ENCODE measurements at regions not wholly inside any gene's neighbourhood (a gene's known extent, or its start where the extent isn't known, plus 50 kb on each side); places are given as distances from the start of the nearest gene placed in this dataset.

DNA sequence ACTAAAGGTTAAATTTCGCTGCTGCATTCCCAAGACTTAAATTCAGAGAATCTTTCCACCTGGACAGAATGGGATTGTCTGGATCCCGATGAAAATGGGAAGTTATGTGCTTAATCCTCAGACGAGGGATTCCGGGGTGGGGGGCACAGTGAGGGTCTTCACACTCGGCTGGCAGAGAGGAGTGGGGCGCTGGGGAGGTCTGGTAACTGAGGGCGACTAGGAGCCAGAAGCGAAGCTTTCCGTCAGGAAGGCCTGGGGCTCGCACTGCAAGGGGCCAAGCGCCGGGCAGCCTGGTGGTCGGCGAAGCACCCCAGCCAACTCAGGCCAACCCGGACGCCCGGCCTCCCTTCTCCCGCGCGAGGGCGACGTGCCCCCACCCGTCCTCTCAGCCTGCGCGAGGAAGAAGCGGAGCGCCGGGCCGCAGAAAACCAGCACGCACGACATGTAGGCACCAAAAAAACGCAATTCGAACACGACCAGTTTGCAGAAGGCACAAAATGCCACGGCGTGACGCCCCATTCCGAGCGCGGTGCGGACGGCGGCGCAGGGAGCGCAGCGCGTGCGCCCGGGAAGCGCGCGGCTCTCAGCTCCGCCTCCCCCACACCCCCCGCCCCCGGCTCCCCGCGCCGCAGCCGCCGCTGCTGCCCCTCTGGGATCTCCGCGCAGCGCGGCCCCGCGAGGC is 188.1 kb downstream of the ZEB2 start (continued):
- TF ChIP-seq RBM39 (optimal IDR thresholded peaks at IDR 0.05; ENCODE audit: low read depth, low read length) (no peak), GTF2A2 (tag; IDR thresholded peaks at IDR 0.05) (no peak), RBBP5 (IDR thresholded peaks at IDR 0.05; ENCODE audit: borderline replicate concordance, insufficient read depth, low read length, poor library complexity, severe bottlenecking) (peak; percentile 88), LCOR (CRISPR knock-in tag; IDR thresholded peaks at IDR 0.05) (peak; percentile 22; the same call in 1 of the 2 replicates), ZSCAN32 (CRISPR knock-in tag; IDR thresholded peaks at IDR 0.05) (no peak), NCOA1 (IDR thresholded peaks at IDR 0.05; ENCODE audit: low read depth) (no peak; the same call in 1 of the 2 replicates), ZBTB7A (IDR thresholded peaks at IDR 0.05; ENCODE audit: borderline replicate concordance, control insufficient read depth, low read depth, low read length) (peak; percentile 93), ZNF764 (CRISPR knock-in tag; IDR thresholded peaks at IDR 0.05; ENCODE audit: low read depth) (no peak), HSF4 (CRISPR knock-in tag; IDR thresholded peaks at IDR 0.05; ENCODE audit: borderline replicate concordance) (no peak), SRSF3 (IDR thresholded peaks at IDR 0.05; ENCODE audit: insufficient read depth, low read length) (no peak), DDX20 (tag; IDR thresholded peaks at IDR 0.05; ENCODE audit: low read depth) (no peak), ZNF217 (CRISPR knock-in tag; IDR thresholded peaks at IDR 0.05) (no peak), ZNF699 (CRISPR knock-in tag; IDR thresholded peaks at IDR 0.05; ENCODE audit: insufficient replicate concordance) (no peak), C11orf30 (IDR thresholded peaks at IDR 0.05; ENCODE audit: low read depth) (no peak), KLF16 (IDR thresholded peaks at IDR 0.05) (no peak), SNIP1 (IDR thresholded peaks at IDR 0.05; ENCODE audit: low read depth) (no peak), FOXK2 (conservative IDR thresholded peaks at IDR 0.05 in 1 of 2, IDR thresholded peaks at IDR 0.05 in 1 of 2; ENCODE audit: low read depth in 2 of 2) (no peak)
- TF ChIP-seq, protein P1, sequence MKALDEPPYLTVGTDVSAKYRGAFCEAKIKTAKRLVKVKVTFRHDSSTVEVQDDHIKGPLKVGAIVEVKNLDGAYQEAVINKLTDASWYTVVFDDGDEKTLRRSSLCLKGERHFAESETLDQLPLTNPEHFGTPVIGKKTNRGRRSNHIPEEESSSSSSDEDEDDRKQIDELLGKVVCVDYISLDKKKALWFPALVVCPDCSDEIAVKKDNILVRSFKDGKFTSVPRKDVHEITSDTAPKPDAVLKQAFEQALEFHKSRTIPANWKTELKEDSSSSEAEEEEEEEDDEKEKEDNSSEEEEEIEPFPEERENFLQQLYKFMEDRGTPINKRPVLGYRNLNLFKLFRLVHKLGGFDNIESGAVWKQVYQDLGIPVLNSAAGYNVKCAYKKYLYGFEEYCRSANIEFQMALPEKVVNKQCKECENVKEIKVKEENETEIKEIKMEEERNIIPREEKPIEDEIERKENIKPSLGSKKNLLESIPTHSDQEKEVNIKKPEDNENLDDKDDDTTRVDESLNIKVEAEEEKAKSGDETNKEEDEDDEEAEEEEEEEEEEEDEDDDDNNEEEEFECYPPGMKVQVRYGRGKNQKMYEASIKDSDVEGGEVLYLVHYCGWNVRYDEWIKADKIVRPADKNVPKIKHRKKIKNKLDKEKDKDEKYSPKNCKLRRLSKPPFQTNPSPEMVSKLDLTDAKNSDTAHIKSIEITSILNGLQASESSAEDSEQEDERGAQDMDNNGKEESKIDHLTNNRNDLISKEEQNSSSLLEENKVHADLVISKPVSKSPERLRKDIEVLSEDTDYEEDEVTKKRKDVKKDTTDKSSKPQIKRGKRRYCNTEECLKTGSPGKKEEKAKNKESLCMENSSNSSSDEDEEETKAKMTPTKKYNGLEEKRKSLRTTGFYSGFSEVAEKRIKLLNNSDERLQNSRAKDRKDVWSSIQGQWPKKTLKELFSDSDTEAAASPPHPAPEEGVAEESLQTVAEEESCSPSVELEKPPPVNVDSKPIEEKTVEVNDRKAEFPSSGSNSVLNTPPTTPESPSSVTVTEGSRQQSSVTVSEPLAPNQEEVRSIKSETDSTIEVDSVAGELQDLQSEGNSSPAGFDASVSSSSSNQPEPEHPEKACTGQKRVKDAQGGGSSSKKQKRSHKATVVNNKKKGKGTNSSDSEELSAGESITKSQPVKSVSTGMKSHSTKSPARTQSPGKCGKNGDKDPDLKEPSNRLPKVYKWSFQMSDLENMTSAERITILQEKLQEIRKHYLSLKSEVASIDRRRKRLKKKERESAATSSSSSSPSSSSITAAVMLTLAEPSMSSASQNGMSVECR (CRISPR knock-in tag; IDR thresholded peaks at IDR 0.05): peak; percentile 57; the same call in 1 of the 2 replicates
- TF ChIP-seq, protein P2, sequence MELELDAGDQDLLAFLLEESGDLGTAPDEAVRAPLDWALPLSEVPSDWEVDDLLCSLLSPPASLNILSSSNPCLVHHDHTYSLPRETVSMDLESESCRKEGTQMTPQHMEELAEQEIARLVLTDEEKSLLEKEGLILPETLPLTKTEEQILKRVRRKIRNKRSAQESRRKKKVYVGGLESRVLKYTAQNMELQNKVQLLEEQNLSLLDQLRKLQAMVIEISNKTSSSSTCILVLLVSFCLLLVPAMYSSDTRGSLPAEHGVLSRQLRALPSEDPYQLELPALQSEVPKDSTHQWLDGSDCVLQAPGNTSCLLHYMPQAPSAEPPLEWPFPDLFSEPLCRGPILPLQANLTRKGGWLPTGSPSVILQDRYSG (tag; conservative IDR thresholded peaks at IDR 0.05; ENCODE audit: low read depth): 0 out of 2 replicates have a peak, but pooled peaks have one; percentile 68
- TF ChIP-seq, protein P3, sequence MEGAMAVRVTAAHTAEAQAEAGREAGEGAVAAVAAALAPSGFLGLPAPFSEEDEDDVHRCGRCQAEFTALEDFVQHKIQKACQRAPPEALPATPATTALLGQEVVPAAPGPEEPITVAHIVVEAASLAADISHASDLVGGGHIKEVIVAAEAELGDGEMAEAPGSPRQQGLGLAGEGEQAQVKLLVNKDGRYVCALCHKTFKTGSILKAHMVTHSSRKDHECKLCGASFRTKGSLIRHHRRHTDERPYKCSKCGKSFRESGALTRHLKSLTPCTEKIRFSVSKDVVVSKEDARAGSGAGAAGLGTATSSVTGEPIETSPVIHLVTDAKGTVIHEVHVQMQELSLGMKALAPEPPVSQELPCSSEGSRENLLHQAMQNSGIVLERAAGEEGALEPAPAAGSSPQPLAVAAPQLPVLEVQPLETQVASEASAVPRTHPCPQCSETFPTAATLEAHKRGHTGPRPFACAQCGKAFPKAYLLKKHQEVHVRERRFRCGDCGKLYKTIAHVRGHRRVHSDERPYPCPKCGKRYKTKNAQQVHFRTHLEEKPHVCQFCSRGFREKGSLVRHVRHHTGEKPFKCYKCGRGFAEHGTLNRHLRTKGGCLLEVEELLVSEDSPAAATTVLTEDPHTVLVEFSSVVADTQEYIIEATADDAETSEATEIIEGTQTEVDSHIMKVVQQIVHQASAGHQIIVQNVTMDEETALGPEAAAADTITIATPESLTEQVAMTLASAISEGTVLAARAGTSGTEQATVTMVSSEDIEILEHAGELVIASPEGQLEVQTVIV (CRISPR knock-in tag; IDR thresholded peaks at IDR 0.05; ENCODE audit: borderline replicate concordance): no peak
